Activated naive CD4-positive, alpha-beta T cell treated with anti-CD3 and anti-CD28 coated beads, Interleukin-2, amount 50 U/mL, for 24 hours (primary cell): ENCODE measurements at regions not wholly inside any gene's neighbourhood (a gene's known extent, or its start where the extent isn't known, plus 50 kb on each side); places are given as distances from the start of the nearest gene placed in this dataset.

Experiments used
- H3K27ac Mint-ChIP-seq: one replicate; pipeline ENCODE4 v1.8.0; 2021; ENCODE audit warnings: mild to moderate bottlenecking, mixed read lengths
- H3K27me3 Mint-ChIP-seq: one replicate; pipeline ENCODE4 v1.8.0; 2021; ENCODE audit warnings: mixed read lengths
- H3K36me3 Mint-ChIP-seq: one replicate; pipeline ENCODE4 v1.8.0; 2021; ENCODE audit warnings: mixed read lengths
- H3K4me1 Mint-ChIP-seq: one replicate; pipeline ENCODE4 v1.8.0; 2021; ENCODE audit warnings: mixed read lengths
- H3K4me3 Mint-ChIP-seq: one replicate; pipeline ENCODE4 v1.8.0; 2021; ENCODE audit warnings: mild to moderate bottlenecking, mixed read lengths
- H3K9me3 Mint-ChIP-seq: one replicate; pipeline ENCODE4 v1.8.0; 2021; ENCODE audit warnings: mixed read lengths

DNA sequence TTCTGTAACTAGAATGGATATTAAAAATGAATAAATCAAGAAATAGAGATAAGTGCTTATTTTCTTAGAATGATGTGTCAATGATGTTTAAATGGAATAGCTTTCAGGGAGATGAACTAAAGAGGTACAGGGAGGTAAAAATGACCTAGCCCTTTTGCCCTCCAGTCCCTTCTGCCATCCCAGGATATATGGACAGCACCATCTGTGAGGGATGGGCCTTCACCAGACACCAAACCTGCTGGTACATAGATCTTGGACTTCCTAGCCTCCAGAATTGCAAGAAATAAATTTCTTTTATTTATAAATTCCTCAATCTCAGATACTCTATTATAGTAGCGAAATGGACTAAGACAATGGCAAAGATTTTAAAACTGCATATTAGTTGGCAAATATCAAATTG lies 352.0 kb upstream of the THBS1 start:
- no peak overlapping the region for H3K27ac Mint-ChIP-seq
- peaks cover 4% of the 10 kb centered on the region for H3K9me3 Mint-ChIP-seq
- no peaks in the 10 kb centered on the region for H3K4me1 Mint-ChIP-seq
- peaks cover 5% of the 10 kb centered on the region for H3K27me3 Mint-ChIP-seq
- no peaks in the 10 kb centered on the region for H3K36me3 Mint-ChIP-seq
- H3K4me3 Mint-ChIP-seq = no peak overlapping the region

DNA sequence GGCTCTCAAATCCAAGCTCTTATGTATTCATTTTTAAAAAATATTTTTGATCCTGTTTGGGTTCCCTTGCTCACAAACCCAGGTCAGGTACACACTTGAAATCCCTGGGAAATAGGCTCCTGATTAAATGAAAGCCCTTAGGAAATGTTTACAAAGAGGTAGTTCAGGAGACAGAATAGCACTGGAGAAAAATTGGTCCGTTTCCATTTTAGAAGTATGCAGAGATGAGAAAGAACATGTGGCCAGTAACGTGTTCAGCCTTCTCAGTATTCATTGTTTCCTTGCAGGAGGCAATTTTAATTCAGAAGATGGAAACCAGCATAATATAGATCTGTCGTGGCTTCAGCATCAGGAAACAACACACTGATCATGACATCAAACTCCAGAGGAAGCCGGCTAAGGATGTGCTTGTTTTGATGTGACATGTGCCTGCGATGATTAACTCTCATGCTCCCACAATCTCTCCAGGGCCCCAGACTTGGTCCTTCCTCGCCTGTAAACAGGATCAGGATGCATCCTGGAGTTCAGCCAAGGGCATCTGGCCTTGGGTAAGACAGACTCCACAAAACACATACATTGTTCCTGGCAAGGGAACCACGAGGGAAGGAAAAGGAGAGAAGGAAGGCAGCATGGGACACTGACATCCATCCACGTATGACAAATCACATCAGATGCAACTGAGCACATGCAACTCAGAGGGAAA lies 350.5 kb upstream of the THBS1 start:
- Mint-ChIP-seq H3K27ac (no peak overlapping the region), H3K27me3 (peaks cover 4% of the 10 kb centered on the region), H3K36me3 (no peaks in the 10 kb centered on the region), H3K4me3 (no peak overlapping the region), H3K4me1 (no peaks in the 10 kb centered on the region), H3K9me3 (peaks cover 4% of the 10 kb centered on the region)

DNA sequence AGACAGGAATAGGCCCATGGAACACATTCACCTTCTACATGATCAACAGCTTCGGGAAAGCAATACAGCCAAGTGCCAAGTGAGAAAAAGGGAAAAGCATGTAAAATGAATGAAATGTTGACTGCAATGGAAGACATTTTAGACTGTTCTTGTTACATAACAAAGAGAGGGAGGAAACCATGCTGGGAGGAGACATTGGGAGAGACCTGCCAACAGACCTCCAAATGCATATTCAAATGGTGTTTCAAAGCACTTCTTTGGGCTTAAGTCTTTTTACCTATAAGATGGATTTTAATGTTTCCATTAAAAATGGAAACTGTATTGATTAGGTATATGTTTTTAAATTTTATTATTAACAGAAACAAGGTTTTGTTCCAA lies 350.0 kb upstream of the THBS1 start:
- no peaks in the 10 kb centered on the region for H3K4me1 Mint-ChIP-seq
- no peak overlapping the region for H3K27ac Mint-ChIP-seq
- no peaks in the 10 kb centered on the region for H3K36me3 Mint-ChIP-seq
- peaks cover 4% of the 10 kb centered on the region for H3K27me3 Mint-ChIP-seq
- H3K4me3 Mint-ChIP-seq = no peak overlapping the region
- peaks cover 6% of the 10 kb centered on the region for H3K9me3 Mint-ChIP-seq

GRCh38 chr15:39232512-39232911 lies 348.4 kb upstream of the THBS1 start:
- Mint-ChIP-seq H3K36me3 (no peaks in the 10 kb centered on the region), H3K27me3 (peaks cover 4% of the 10 kb centered on the region), H3K9me3 (peaks cover 9% of the 10 kb centered on the region), H3K4me3 (no peak overlapping the region), H3K4me1 (no peaks in the 10 kb centered on the region), H3K27ac (no peak overlapping the region)

DNA sequence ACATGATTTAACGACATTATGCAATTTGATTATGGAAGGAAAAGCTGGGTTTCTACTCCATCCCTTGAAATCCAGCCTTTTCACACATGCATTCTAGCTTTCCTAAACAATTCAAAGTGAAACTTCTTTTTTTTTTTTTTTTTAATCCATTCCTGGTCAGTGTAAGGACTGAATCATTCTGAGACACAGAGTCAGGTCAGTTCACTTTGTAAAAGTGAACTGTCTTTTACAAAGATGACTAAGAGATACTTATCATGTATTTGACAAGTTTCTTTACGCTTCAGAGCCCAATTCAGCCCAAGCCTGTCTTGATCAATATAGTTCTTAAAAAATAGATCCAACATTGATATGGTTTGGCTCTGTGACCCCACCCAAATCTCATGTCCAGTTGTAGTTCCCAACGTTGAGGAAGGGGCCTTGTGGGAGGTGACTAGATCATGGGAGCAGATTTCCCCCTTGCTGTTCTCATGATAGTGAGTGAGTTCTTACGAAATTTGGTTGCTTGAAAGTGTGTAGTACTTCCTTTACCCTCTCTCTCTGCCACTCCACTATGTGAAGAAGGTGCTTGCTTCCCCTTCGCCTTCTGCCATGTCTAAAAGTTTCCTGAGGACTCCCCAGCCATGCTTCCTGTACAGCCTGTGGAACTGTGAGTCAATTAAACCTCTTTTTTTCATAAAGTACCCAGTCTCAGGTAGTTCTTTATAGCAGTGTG lies 345.6 kb upstream of the THBS1 start:
- no peak overlapping the region for H3K27ac Mint-ChIP-seq
- H3K27me3 Mint-ChIP-seq = peaks cover 4% of the 10 kb centered on the region
- no peak overlapping the region for H3K4me3 Mint-ChIP-seq
- H3K9me3 Mint-ChIP-seq = peaks cover 9% of the 10 kb centered on the region
- H3K36me3 Mint-ChIP-seq = no peaks in the 10 kb centered on the region
- no peaks in the 10 kb centered on the region for H3K4me1 Mint-ChIP-seq

GRCh38 chr15:39236375-39236774 lies 344.5 kb upstream of the THBS1 start:
- H3K4me1 Mint-ChIP-seq = no peaks in the 10 kb centered on the region
- H3K9me3 Mint-ChIP-seq = peaks cover 9% of the 10 kb centered on the region
- H3K36me3 Mint-ChIP-seq = no peaks in the 10 kb centered on the region
- H3K4me3 Mint-ChIP-seq = no peak overlapping the region
- no peak overlapping the region for H3K27ac Mint-ChIP-seq
- H3K27me3 Mint-ChIP-seq = peaks cover 5% of the 10 kb centered on the region

DNA sequence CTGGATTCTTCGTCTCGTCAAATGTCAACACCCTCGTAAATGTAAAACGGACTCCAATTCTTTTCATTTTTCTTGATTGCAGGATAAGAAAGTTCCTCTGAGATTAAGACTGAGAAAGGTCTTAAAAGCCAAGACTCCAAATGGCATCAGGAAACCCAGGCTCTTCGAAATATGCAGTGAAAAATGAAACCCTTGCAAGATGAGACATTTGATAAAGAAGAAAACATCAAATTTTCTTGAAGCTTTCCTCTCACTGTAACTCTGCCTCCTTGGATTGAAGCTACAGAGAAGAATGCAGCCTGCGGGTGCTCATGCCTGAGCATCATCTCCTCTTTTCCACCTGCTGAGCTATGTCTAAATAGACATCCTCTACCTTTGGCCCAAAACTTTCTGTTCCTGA lies 342.4 kb upstream of the THBS1 start:
- Mint-ChIP-seq H3K27ac (no peak overlapping the region), H3K4me1 (no peaks in the 10 kb centered on the region), H3K36me3 (no peaks in the 10 kb centered on the region)

GRCh38 chr15:39239562-39239961 lies 341.3 kb upstream of the THBS1 start:
- Mint-ChIP-seq H3K9me3 (peaks cover 6% of the 10 kb centered on the region), H3K27me3 (peaks cover 3% of the 10 kb centered on the region), H3K27ac (no peak overlapping the region), H3K36me3 (no peaks in the 10 kb centered on the region), H3K4me3 (no peak overlapping the region), H3K4me1 (no peaks in the 10 kb centered on the region)

More for the DNA sequence above, 342.4 kb upstream of the THBS1 start:
- H3K27me3 Mint-ChIP-seq = peaks cover 3% of the 10 kb centered on the region
- H3K4me3 Mint-ChIP-seq = no peak overlapping the region
- peaks cover 7% of the 10 kb centered on the region for H3K9me3 Mint-ChIP-seq

DNA sequence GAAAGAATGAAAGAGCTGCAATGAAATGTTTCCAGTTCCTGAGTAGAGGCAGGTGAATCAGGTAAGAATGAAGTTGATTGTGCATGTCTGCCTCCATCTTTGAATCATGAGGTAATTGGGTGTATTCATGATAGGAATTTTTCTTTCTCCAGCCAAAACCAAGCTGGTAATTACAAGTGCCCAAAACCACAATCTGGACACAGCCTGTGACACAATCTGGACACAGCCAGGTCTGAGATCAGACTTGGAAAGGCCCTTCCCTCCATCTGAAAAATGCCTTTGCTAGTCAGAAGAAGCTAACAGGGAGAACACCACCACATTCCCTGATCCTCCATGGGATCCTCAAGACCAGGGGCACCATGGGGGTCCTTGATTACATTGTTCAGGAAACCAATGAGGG lies 338.5 kb upstream of the THBS1 start:
- H3K36me3 Mint-ChIP-seq = no peaks in the 10 kb centered on the region
- no peak overlapping the region for H3K4me3 Mint-ChIP-seq
- H3K27me3 Mint-ChIP-seq = peaks cover 5% of the 10 kb centered on the region
- H3K27ac Mint-ChIP-seq = no peak overlapping the region
- H3K4me1 Mint-ChIP-seq = no peaks in the 10 kb centered on the region
- H3K9me3 Mint-ChIP-seq = no peaks in the 10 kb centered on the region

GRCh38 chr15:39243396-39243795 lies 337.5 kb upstream of the THBS1 start:
- Mint-ChIP-seq H3K9me3 (no peaks in the 10 kb centered on the region), H3K27me3 (peaks cover 7% of the 10 kb centered on the region), H3K27ac (no peak overlapping the region), H3K36me3 (no peaks in the 10 kb centered on the region), H3K4me3 (no peak overlapping the region), H3K4me1 (no peaks in the 10 kb centered on the region)

- no peak overlapping the region for H3K27ac Mint-ChIP-seq
Measured at GRCh38 chr15:39244776-39245175, 336.1 kb upstream of the THBS1 start.

GRCh38 chr15:39246523-39246922 lies 334.4 kb upstream of the THBS1 start:
- Mint-ChIP-seq H3K27ac (no peak overlapping the region), H3K4me3 (no peak overlapping the region), H3K4me1 (no peaks in the 10 kb centered on the region), H3K9me3 (no peaks in the 10 kb centered on the region), H3K36me3 (no peaks in the 10 kb centered on the region), H3K27me3 (peaks cover 6% of the 10 kb centered on the region)

More at GRCh38 chr15:39244776-39245175, 336.1 kb upstream of the THBS1 start:
- Mint-ChIP-seq H3K36me3 (no peaks in the 10 kb centered on the region), H3K4me1 (no peaks in the 10 kb centered on the region), H3K27me3 (peaks cover 7% of the 10 kb centered on the region), H3K4me3 (no peak overlapping the region), H3K9me3 (no peaks in the 10 kb centered on the region)

DNA sequence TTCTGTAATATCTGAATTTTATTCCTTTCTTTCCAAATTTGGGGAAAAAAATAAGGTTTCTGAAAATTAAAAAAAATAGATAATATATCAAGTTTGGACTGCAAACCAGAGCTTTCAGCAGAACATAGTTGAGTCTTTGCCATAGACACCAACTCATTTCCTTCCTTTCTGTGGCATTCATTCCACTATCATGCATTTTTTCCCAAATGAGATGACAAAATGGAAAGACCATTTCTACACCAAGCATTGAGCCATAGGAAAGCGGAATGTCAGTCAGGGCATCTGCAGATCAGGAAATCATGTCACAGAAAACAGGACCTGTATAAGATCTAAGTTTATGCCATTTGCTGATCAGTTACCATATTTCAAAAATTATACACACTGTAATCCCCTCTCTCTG lies 333.3 kb upstream of the THBS1 start:
- Mint-ChIP-seq H3K36me3 (no peaks in the 10 kb centered on the region), H3K9me3 (no peaks in the 10 kb centered on the region), H3K27me3 (peaks cover 6% of the 10 kb centered on the region), H3K4me3 (no peak overlapping the region), H3K4me1 (no peaks in the 10 kb centered on the region), H3K27ac (no peak overlapping the region)

DNA sequence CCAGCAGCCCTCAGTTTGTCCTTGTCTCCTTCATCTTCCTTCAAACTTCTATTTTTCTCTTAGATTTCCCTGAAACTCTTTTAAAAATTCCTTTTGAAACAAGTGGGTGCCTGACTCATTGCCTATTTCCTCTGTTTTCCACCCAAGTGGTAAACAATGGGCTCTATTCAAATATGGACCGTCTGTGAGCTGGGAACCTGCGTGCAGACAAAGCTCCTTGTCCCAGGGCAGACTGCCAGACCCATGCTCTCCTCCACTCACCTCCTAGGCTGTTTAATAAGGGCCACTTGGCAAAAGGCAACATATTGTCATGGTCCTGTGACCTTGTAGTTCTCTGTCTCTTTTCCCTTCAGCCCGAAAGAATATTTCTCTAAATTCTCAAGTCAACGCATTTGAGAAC lies 332.7 kb upstream of the THBS1 start:
- no peaks in the 10 kb centered on the region for H3K36me3 Mint-ChIP-seq
- no peak overlapping the region for H3K27ac Mint-ChIP-seq
- H3K4me3 Mint-ChIP-seq = no peak overlapping the region
- H3K27me3 Mint-ChIP-seq = peaks cover 6% of the 10 kb centered on the region
- no peaks in the 10 kb centered on the region for H3K9me3 Mint-ChIP-seq
- no peaks in the 10 kb centered on the region for H3K4me1 Mint-ChIP-seq

DNA sequence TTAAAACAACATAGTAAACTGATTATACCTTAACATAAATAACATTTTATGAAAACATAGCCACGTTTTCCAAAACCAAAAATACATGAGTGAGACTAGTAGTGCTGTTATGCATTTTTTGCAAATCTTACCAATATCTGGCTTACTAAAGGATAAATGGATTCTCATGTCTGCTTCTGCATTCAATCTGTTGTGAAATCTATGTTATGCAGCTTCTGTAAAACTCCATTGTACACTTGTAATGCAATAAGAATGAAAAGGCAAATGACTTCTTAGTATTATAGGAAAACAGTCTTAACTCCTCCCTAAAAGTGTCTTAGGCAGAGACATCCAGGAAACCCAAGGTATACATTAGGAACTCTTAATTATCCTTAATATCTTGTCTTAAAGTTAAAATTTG lies 330.9 kb upstream of the THBS1 start:
- H3K27ac Mint-ChIP-seq = no peak overlapping the region
- no peaks in the 10 kb centered on the region for H3K9me3 Mint-ChIP-seq
- no peaks in the 10 kb centered on the region for H3K36me3 Mint-ChIP-seq
- H3K4me3 Mint-ChIP-seq = no peak overlapping the region
- no peaks in the 10 kb centered on the region for H3K4me1 Mint-ChIP-seq
- H3K27me3 Mint-ChIP-seq = peaks cover 11% of the 10 kb centered on the region

- no peak overlapping the region for H3K4me3 Mint-ChIP-seq
- no peaks in the 10 kb centered on the region for H3K4me1 Mint-ChIP-seq
- H3K36me3 Mint-ChIP-seq = no peaks in the 10 kb centered on the region
- no peaks in the 10 kb centered on the region for H3K9me3 Mint-ChIP-seq
- peaks cover 8% of the 10 kb centered on the region for H3K27me3 Mint-ChIP-seq
- H3K27ac Mint-ChIP-seq = no peak overlapping the region
Measured at GRCh38 chr15:39250460-39251186, 330.3 kb upstream of the THBS1 start.
